Loucy (cell line): ENCODE measurements at regions not wholly inside any gene's neighbourhood (a gene's known extent, or its start where the extent isn't known, plus 50 kb on each side); places are given as distances from the start of the nearest gene placed in this dataset.
"Not testable (repeated sequence)": the region's sequence is repeated elsewhere in the genome, so short reads cannot be mapped to it uniquely, and the experiment has no call there.

Experiments
- CTCF ChIP-seq: fragments of 200-600 bp; sonication (generic); conservative IDR thresholded peaks from 2 replicates; pipeline ENCODE4 v1.5.1; 2014; ENCODE audit warnings: mild to moderate bottlenecking, antibody characterized with exemption, low read length
- EZH2phosphoT487 ChIP-seq: fragments of 200-600 bp; IDR thresholded peaks from 2 replicates; pipeline ENCODE4 v1.6.1; 2018; ENCODE audit warnings: antibody characterized with exemption, mild to moderate bottlenecking, moderate library complexity, borderline replicate concordance

DNA sequence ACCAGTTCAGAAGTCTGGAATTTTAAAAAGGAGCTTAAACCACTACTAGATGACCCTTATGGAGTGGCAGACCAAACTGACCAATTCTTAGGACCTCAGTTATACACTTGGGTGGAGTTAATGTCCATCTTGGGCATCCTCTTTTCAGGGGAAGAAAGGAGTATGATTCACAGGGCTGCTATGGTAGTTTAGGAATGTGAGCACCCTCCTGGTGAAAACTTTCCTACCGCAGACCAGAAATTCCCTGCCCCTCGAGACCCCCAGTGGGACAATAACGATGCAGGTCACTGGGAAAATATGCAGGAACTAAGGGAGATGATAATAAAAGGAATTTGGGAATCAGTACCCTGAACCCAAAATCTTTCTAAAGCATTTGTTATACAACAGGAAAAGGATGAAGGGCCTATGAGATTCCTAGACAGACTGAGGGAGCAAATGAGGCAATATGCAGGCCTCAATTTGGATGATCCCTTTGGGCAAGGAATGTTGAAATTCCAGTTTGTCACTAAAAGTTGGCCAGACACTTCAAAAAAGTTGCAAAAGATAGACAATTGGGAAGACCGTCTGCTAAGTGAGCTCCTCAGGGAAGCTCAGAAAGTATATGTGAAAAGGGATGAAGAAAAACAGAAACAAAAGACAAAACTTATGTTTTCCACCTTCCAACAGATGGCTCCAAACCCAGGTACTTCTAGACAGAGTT lies 52.4 kb upstream of the ANKRD10 start:
- not testable (repeated sequence) for TF ChIP-seq CTCF, EZH2phosphoT487
